ENCODE measurements at regions not wholly inside any gene's neighbourhood (a gene's known extent, or its start where the extent isn't known, plus 50 kb on each side); places are given as distances from the start of the nearest gene placed in this dataset.
"Not testable (repeated sequence)": the region's sequence is repeated elsewhere in the genome, so short reads cannot be mapped to it uniquely, and the experiment has no call there.

GRCh38 chr5:158039441-158039840 lies 180.5 kb upstream of the CLINT1 start:
- no peaks in the 10 kb centered on the region for H3K4me1 ChIP-seq
- WGBS, 5 donors, result 0 to 100% (median 41%) methylated on average over 1 of the region's 1 CpG
- H3K9me3 ChIP-seq, result peaks cover 1 to 19% (median 13%) of the 10 kb centered on the region in 4 donors
- TF ChIP-seq POLR2AphosphoS5 (IDR thresholded peaks at IDR 0.05), result no peak
- TF ChIP-seq CTCF (IDR thresholded peaks at IDR 0.05), result no peak
- TF ChIP-seq POLR2A (IDR thresholded peaks at IDR 0.05), result no peak
- TF ChIP-seq EP300 (IDR thresholded peaks at IDR 0.05), result no peak
- intact Hi-C loops (cut with DNase I; ENCODE audit: low total_unique reads), result no loop called here
- no peak for DNase-seq
- H3K27me3 ChIP-seq, result no peaks in the 10 kb centered on the region
- no peak overlapping the region for H3K4me3 ChIP-seq
- no peak overlapping the region for H3K27ac ChIP-seq
- H3K36me3 ChIP-seq, result no peaks in the 10 kb centered on the region

- H3K4me1 ChIP-seq; intact Hi-C loops (cut with DNase I; ENCODE audit: low total_unique reads); H3K27ac ChIP-seq; H3K4me3 ChIP-seq; H3K36me3 ChIP-seq; H3K27me3 ChIP-seq; DNase-seq: not testable (repeated sequence)
- WGBS, 5 donors, result 93 to 97% (median 96%) methylated on average over 17 to 31 of the region's 31 CpGs
- H3K9me3 ChIP-seq, result peaks cover 4 to 29% (median 17%) of the 10 kb centered on the region in 4 donors
These were observed 178.1 kb upstream of the CLINT1 start for GRCh38 chr5:158036983-158037595.

GRCh38 chr5:158034586-158034985 lies 175.6 kb upstream of the CLINT1 start:
- DNase-seq; H3K4me3 ChIP-seq; intact Hi-C loops (cut with DNase I; ENCODE audit: low total_unique reads); H3K4me1 ChIP-seq; H3K27ac ChIP-seq; H3K27me3 ChIP-seq; H3K36me3 ChIP-seq: not testable (repeated sequence)
- 86 to 92% (median 88%) methylated on average over 6 of the region's 6 CpGs for WGBS, 5 donors
- peaks cover 4 to 29% (median 17%) of the 10 kb centered on the region in 4 donors for H3K9me3 ChIP-seq

- intact Hi-C loops (cut with DNase I; ENCODE audit: low total_unique reads), result no loop called here
- DNase-seq, result no peak
- no peak for TF ChIP-seq EP300 (IDR thresholded peaks at IDR 0.05)
- Histone ChIP-seq H3K27me3 (no peaks in the 10 kb centered on the region), H3K9me3 (peaks cover 4 to 29% (median 17%) of the 10 kb centered on the region in 4 donors), H3K36me3 (no peaks in the 10 kb centered on the region), H3K4me3 (no peak overlapping the region), H3K27ac (no peak overlapping the region), H3K4me1 (no peaks in the 10 kb centered on the region)
- 67 to 92% (median 86%) methylated on average over 1 of the region's 1 CpG for WGBS, 5 donors
These were observed 174.8 kb upstream of the CLINT1 start for GRCh38 chr5:158033724-158034123.

GRCh38 chr5:158033076-158033475 lies 174.1 kb upstream of the CLINT1 start:
- Histone ChIP-seq H3K9me3 (peaks cover 4 to 29% (median 17%) of the 10 kb centered on the region in 4 donors), H3K27ac (no peak overlapping the region), H3K4me3 (no peak overlapping the region), H3K27me3 (no peaks in the 10 kb centered on the region), H3K4me1 (no peaks in the 10 kb centered on the region), H3K36me3 (no peaks in the 10 kb centered on the region)
- intact Hi-C loops (cut with DNase I; ENCODE audit: low total_unique reads), result no loop called here
- TF ChIP-seq EP300 (IDR thresholded peaks at IDR 0.05), result no peak
- TF ChIP-seq CTCF (IDR thresholded peaks at IDR 0.05), result no peak
- 93 to 98% (median 95%) methylated on average over 5 of the region's 5 CpGs for whole genome bisulfite sequencing, 5 donors
- no peak for DNase-seq

- Histone ChIP-seq H3K36me3 (no peaks in the 10 kb centered on the region), H3K9me3 (peaks cover 4 to 29% (median 17%) of the 10 kb centered on the region in 4 donors), H3K27me3 (no peaks in the 10 kb centered on the region), H3K4me3 (no peak overlapping the region), H3K4me1 (no peaks in the 10 kb centered on the region), H3K27ac (no peak overlapping the region)
- intact Hi-C loops (cut with DNase I; ENCODE audit: low total_unique reads), result no loop called here
- DNase-seq, result no peak
- TF ChIP-seq EP300 (IDR thresholded peaks at IDR 0.05), result no peak
- no peak for TF ChIP-seq CTCF (IDR thresholded peaks at IDR 0.05)
- no peak for TF ChIP-seq POLR2AphosphoS5 (IDR thresholded peaks at IDR 0.05)
- TF ChIP-seq POLR2A (IDR thresholded peaks at IDR 0.05), result no peak
- 76 to 100% (median 81%) methylated on average over 1 of the region's 1 CpG for WGBS, 5 donors
These were observed 173.3 kb upstream of the CLINT1 start for GRCh38 chr5:158032246-158032645.
